GM21737 (cell line): ENCODE measurements at regions not wholly inside any gene's neighbourhood (a gene's known extent, or its start where the extent isn't known, plus 50 kb on each side); places are given as distances from the start of the nearest gene placed in this dataset.

Experiments
- ATAC-seq: cut with Tn5 transposase; IDR thresholded peaks from one replicate; pipeline ENCODE4 v1.9.1; 2021; ENCODE audit warnings: mild to moderate bottlenecking, moderate library complexity; ENCODE audit not compliant: unreplicated experiment

DNA sequence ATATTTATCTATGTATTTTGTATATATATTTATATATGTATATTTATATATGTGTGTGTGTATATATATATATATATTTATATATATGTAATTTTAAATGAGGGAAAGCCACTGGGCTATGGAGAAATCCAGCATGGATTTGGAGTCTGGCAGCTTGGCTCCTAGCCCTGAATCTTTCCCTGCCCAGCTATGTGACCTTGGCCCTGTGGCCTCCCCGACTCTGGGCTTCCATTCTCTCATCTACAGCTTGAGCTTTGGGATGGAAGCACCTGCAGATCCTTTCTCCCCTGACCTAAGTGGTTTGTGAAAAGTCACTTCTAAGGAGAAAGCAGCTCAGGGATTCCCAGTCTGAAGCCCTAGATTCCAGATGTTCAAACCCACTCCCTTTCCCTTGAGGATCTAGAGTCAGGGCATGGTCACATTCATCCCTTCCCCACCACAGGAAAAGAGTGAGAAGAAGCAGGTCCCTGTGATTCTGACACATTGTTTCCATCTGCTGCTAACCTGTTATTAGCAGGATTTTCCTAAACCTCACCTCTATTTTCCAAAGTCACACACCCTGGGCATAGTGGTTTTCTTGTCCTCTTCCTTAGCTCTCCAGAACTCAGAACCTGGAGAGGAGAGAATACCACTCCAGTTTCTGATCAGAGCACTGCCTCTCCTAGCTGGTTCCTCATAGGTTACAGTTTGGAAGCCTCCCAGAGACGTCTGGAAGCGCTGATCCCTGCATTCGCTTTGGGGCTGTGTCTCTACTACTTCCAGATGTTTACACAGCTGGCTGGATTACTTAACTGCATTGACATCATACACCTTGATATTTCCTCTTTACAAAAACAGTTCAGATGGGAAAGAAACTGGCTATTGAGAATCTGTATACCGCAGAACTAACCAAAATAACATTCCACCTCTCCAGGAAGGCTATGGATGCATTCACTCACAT is 327.5 kb upstream of the ZMIZ1 start:
- ATAC-seq = no peak

DNA sequence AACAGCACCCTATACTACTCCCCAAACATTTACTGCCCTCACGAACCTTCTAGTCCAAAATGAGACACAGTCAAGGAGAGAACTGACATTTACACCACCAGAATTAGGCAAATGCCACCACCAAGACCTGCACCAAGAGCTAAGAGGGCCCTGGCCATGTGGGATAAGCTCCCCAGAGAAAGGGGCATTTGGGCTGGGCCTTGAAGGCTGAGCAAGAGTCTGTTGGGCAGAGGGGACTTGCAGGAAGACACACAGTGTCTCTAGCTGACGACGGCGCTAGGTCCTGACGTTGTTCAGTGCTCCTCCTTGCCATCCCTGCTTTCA is 326.4 kb upstream of the ZMIZ1 start:
- no peak for ATAC-seq

- no peak for ATAC-seq
Measured at GRCh38 chr10:78742730-78743615, 325.8 kb upstream of the ZMIZ1 start.

- ATAC-seq = no peak
Measured at GRCh38 chr10:78744056-78744455, 324.7 kb upstream of the ZMIZ1 start.

GRCh38 chr10:78744491-78745090 is 324.2 kb upstream of the ZMIZ1 start:
- no peak for ATAC-seq

DNA sequence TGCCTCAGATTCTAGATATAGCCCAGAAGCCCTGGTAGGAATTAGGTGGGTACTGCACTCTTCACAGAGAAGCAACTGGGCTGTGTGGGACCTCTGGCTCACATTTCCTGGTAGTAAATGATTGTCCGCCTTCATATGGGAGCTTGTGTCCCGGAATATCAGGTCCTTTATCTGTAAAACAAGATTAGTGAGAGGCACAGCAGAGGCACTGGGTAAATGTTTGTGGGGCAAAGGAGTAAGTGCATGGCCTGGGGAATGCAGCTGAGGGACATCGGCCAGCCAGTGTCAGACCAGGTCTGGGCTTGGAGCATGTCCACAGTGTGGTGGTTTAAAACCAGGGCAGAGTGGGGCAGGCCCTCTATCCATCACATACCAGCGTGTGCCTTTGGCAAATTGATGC is 323.3 kb upstream of the ZMIZ1 start:
- ATAC-seq = no peak

DNA sequence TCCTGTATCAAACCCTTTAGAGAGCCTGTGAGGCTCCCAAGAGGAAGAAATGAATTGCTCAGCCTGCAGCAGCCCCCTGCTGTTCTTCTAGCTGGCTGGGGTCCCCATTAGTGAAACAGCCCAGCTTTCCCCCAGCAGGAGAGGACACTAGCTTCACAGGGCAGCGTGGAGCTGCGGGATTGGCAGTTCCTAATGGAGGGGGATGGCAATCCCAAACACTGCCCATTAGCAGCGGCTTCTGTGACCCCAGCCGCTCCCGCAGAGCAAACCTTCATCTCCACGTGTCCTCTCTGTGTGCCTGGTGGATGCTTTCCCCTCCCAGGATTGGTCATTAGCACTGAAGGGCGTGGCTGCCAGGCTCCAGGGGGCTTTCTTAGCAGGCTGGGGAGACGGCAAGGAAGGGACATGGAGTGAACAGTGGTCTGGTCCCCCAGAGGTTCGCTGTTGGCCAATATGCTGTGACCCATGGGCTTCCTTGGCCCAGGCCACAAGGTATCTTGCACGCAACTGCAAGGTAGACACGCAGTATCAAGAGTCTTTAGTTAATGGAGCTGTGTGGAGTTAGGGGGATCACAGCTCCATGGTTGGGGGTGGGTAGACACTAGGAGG is 322.5 kb upstream of the ZMIZ1 start:
- ATAC-seq = no peak

GRCh38 chr10:78747401-78748234 is 321.1 kb upstream of the ZMIZ1 start:
- ATAC-seq = no peak

DNA sequence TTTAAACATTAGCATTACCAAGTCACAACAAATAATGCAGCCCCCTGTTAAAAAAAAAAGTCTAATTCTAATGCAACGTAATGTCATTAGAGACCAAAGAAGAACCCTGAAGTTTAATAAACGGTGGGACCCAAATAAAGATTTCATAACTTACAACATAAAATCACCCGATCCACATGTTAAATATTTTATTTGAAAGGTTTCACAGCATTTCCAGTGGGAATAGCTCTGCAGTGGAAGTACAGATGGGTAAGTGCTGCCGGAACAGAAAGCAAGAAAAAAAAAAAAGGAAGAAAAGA is 320.6 kb upstream of the ZMIZ1 start:
- ATAC-seq = no peak

- ATAC-seq = no peak
Measured at GRCh38 chr10:78749200-78749599, 319.6 kb upstream of the ZMIZ1 start.

DNA sequence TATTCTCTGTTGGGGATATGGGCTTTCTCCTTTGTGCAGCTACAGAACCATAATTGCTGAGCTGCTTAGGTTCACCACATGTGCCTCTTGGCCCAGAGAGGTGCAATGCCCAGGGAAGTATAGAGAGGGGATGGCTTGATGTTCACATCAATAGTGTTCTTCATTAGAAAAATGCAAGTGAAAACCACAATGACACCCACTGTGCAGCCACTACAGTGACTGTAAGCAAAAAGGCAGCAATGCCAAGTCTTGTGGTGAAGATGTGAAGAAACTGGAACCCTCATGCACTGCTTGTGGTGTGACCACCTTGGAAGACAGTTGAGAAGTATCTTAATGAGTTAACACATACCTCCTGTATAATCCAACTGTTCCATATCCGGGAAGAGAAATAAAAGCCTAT is 318.9 kb upstream of the ZMIZ1 start:
- no peak for ATAC-seq

GRCh38 chr10:78750418-78750817 is 318.3 kb upstream of the ZMIZ1 start:
- no peak for ATAC-seq

DNA sequence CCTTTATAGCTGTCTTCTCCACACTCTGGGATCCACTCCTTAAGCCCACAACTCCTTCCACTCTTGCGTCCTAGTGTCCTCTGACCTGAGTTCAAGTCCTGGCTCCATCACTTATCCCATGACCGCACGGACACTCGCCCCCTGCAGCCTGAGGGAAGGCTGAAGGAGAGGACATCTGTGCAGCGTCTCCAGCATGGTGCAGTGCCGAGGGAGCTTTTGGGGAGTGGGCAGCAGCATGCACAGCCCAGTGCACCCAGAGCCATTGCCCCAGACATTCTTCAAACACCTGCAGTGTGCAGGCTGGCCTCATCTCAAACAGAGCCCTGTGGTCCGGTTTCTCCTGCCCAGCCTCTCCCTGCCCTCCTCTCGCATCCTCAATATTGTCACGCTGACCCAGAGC is 317.1 kb upstream of the ZMIZ1 start:
- ATAC-seq = no peak

DNA sequence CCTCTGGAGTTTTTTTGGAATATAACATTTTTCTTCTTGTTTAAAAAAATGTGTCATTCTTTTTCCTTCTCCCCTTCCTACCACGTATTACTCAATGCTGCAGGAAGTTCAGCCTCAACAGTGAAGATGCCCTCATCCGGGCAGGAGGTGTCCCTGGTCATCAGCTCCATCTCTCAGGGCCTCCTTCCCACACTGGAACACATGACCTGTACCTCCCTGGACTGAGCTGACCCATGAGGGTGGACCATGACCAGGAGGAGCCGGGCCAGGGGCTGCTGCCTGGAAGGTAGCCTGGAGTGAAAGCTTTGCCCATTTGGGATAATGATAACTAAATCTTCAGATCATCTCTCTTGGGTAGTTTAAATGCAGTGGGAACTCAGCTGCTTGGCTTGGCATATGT is 316.5 kb upstream of the ZMIZ1 start:
- no peak for ATAC-seq

- ATAC-seq = no peak
Measured at GRCh38 chr10:78752708-78753107, 316.1 kb upstream of the ZMIZ1 start.

DNA sequence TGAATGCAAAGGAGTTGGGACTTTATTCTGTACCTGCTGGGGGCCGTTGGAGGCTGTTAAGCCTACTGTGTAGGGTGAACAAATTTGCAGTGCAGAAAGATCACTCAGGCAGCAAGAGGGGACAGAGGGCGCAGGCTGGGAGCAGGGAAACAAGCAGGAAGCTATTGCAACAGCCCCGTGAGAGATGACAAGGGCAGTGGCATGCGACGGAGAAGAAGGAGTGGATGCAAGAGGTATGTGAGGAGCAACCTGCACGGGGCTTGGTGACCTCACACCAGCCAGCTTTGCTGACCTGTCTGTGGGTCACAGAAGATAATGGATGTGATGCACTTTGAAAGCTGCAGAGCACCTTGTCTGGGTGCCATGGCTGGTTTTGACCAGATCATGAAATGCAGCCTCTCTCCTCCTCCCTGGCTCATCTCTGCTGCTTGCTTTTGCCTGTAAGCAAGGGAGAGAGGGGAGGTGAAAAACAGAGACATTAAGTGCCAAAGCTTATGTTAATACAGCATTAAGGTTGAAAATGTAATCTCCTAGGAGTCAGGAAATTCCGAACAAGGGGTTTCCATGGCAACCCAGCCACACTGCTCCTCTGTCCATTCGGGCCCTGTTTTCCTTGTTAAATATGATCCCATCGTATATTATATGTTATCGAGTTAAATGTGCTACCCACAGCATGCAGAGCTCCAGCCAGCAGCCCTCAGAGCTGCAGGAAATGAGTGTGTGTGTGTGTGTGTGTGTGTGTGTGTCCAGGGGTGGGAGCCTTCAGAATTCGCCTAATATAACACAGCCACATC is 314.3 kb upstream of the ZMIZ1 start:
- ATAC-seq = no peak

DNA sequence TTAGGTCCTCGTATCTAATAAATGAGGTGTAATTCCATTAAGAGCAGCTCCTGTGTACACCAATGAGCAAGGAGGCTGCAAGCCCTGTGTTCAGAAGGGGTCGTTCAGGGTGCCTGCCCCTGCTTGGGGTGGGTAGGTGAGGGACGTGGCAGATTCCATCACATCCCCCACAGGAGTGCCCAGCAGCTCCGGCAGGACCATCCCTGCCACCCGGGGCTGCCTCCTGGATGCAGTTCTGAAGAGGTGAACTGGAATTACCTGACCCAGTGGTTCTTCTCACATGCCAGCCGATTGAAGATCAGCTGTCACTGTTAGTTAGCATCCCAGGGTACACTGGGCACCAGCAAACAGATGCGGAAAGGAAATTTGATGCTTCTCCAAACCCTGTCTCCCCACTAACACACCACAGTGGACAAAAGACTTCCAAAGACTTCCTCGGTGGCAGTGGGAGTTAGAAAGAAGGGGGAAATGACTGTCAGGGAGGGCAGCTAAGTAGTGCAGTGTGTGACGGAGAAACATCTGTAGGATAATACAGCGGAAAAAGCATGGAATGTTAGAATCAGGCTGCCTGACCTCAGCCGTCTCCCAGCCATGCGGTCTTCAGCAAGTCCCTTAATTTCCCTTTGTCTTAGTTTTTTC is 313.6 kb upstream of the ZMIZ1 start:
- no peak for ATAC-seq

- no peak for ATAC-seq
Measured at GRCh38 chr10:78755877-78756455, 312.8 kb upstream of the ZMIZ1 start.
